GM12872 (cell line): ENCODE measurements at regions not wholly inside any gene's neighbourhood (a gene's known extent, or its start where the extent isn't known, plus 50 kb on each side); places are given as distances from the start of the nearest gene placed in this dataset.

Experiments used
- TF ChIP-seq, protein P1 (sequence below): IDR thresholded peaks from 3 replicates; pipeline ENCODE4 v1.5.1; 2011; ENCODE audit warnings: low read depth, mild to moderate bottlenecking, low read length, moderate library complexity; ENCODE audit not compliant: insufficient read depth

DNA sequence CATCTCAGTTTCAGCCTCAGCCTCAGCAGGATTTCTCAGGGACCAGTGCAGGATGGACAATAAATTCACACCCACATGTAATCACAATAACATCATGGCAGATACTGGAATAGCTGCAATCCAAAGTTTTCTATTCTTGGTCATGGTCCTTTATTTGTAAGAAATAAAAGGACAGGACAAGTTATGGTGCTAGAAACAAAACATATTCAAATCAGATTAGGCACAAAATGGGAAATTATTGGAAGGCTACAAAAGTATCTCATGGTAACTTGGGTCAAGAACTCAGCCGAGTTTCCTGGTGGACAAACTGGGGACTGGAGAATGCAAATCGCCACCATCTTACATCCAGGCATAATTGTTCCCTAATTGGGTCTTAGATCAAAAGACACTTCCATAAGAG is 1768.2 kb upstream of the WWC1 start:
- TF ChIP-seq, protein P1, sequence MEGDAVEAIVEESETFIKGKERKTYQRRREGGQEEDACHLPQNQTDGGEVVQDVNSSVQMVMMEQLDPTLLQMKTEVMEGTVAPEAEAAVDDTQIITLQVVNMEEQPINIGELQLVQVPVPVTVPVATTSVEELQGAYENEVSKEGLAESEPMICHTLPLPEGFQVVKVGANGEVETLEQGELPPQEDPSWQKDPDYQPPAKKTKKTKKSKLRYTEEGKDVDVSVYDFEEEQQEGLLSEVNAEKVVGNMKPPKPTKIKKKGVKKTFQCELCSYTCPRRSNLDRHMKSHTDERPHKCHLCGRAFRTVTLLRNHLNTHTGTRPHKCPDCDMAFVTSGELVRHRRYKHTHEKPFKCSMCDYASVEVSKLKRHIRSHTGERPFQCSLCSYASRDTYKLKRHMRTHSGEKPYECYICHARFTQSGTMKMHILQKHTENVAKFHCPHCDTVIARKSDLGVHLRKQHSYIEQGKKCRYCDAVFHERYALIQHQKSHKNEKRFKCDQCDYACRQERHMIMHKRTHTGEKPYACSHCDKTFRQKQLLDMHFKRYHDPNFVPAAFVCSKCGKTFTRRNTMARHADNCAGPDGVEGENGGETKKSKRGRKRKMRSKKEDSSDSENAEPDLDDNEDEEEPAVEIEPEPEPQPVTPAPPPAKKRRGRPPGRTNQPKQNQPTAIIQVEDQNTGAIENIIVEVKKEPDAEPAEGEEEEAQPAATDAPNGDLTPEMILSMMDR: no peak

DNA sequence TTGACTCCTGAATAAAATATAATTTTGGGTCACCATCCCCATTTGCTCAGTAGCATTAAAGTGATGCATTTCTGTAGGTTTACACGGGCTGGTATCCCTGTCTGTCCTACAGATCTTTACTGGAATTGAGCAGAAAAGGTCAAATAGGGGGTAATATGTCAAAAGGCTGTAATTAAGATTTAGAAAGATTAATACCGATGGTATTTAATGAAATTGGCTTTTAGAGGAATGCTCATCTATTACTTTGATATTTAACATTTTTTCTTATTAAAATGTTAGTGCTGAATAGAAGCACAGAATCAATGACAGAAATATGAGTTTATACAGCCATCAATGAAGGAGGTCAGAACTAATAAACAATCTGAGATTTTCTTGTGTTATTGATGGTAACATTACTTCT is 1762.2 kb upstream of the WWC1 start:
- TF ChIP-seq, protein P1: no peak

DNA sequence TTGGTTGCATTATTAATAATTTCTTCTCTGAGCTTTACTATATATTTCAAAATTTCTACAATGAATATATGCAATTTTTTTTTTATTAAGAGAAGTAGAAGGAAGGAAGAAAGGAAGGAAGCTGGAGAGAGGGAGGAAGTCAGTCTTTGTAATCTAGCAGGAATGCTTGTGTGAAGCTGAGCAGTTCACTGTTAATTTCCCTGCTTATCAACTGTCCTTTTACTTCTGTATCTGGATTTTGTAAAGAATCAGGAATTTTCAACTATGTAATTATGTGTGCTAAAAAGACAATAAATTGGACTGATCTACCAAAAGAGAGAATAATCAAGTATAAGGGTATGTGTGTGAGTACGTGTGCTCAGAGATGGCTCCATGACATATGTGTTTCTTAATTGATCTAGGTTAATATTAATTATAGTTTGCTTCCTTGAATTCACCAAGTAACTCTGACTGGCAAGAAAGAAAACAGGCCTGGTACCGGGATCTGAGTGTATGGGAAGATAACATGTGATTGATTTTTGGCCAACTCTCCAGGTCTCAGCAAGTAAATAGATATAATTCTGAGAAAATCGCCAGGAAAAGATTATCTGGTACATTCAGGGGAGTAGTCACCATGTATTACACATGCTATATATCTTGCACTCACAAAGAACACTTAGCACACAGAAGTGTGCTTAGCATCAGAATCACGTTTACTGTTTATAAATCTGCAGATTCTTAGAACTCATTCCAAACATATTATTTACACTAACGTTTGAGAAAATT is 1758.8 kb upstream of the WWC1 start:
- TF ChIP-seq, protein P1: no peak

DNA sequence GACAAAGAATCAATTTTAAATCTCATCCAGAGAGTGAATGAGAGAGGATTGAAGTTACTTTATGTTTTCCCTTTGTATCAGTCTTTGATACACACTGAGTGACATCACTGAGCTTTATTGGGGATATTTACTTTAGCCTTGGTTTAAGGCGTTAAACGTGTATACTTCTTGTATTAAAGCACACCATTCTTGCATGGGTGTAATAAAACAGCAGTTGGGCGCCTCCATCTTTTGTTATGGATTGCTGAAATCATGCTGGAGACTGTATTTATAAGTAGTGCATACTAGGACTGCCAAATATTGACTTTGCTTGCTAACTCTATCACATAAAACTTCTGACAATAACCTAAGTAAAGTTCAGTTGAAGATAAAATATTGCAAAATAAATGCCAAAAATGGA is 1755.8 kb upstream of the WWC1 start:
- TF ChIP-seq, protein P1: no peak

DNA sequence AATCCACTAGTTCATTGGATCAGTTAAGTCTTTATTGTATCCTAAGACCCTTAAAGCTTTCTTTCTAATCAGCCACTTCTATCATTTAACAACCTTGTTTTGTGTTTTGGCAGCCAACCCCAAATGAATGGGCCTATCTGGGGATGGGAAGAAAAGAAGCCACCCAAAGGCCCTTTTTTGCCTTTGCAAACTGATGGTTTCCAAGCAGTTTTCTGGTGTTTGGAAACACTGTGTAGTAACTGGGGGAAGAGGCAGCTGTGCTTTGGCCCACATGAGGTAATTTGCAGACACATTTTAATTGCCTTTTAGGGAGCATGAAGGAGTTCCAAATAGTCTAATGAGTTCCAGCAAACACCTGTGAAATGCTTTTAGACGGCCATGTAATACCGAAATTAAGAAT is 1751.3 kb upstream of the WWC1 start:
- TF ChIP-seq, protein P1: no peak

DNA sequence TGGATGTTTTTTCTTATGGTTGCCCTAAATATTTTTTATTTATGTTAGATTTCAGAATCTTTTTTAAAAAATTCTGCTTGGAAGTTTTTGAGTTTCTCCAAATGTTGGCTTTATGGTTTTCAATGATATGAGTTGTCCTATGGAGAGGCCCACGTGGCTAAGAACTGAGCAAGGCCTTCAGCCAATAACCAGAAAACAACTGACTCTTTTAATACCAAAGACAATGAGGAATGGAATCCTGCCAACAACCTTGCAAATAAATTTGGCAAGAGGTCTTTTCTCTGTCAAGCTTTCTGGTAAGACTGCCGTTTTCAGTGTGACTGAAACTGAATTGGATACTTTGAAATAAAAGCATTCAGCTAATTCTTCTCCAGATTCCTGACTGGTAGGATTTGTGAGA is 1740.1 kb upstream of the WWC1 start:
- TF ChIP-seq, protein P1: no peak

DNA sequence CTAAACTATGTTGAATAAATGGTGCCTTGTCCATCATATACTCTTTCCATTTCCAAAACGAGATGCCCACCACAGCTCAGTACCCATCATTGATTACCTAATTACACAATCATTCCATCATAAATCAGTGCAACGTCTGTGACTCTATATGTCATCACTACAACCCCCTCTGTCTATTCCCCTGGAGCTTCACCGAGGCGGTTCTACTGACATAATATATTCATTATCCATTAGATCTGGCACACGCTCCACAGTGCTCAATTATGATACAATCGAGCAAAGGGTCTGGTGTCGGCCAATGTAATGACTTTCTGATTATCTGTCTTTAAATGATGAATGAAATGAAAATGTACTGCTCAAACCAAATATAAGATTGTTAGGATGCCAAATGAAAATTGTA is 1737.7 kb upstream of the WWC1 start:
- TF ChIP-seq, protein P1: no peak
